Fibroblast of lung (primary cell): ENCODE measurements at regions not wholly inside any gene's neighbourhood (a gene's known extent, or its start where the extent isn't known, plus 50 kb on each side); places are given as distances from the start of the nearest gene placed in this dataset.

ENCODE experiments used
- DNase-seq, 2 donors: peaks; one replicate each; pipeline versions ENCODE4 v3.0.0 to v3.0.0-alpha.2; 2010; ENCODE audit warnings: low read depth in 2 of 2
- H2AFZ ChIP-seq: 2 replicates; pipeline ENCODE4 v1.5.1; 2012; ENCODE audit warnings: low read length, control low read depth, inconsistent platforms
- H3K27ac ChIP-seq: 2 replicates; pipeline ENCODE4 v1.5.1; 2011; ENCODE audit warnings: low read length, control low read depth; ENCODE audit not compliant: insufficient read depth
- H3K27me3 ChIP-seq: 2 replicates; pipeline ENCODE4 v1.5.1; 2011; ENCODE audit warnings: mild to moderate bottlenecking, low read length; ENCODE audit not compliant: control insufficient read depth, insufficient read depth
- H3K36me3 ChIP-seq: 2 replicates; pipeline ENCODE4 v1.5.1; 2011; ENCODE audit warnings: low read length; ENCODE audit not compliant: control insufficient read depth, insufficient read depth
- H3K4me1 ChIP-seq: 2 replicates; pipeline ENCODE4 v1.5.1; 2011; ENCODE audit warnings: low read length; ENCODE audit not compliant: control insufficient read depth, insufficient read depth; ENCODE audit errors: extremely low read depth
- H3K4me2 ChIP-seq: 2 replicates; pipeline ENCODE4 v1.5.1; 2011; ENCODE audit warnings: low read length, control low read depth; ENCODE audit not compliant: insufficient read depth; ENCODE audit errors: extremely low read depth
- H3K4me3 ChIP-seq, 4 experiments: fragments of 200-600 bp in 1 of 4; sonication (generic) in 1 of 4; replicated peaks in 1 of 4; 2 replicates each; pipeline ENCODE4 v1.5.1; 2011 to 2016; ENCODE audit warnings: low read length in 4 of 4, low read depth in 3 of 4, mild to moderate bottlenecking in 3 of 4, control low read depth in 2 of 4, inconsistent platforms in 1 of 4, mixed read lengths in 1 of 4; ENCODE audit not compliant: insufficient read depth in 1 of 4; ENCODE audit errors: control extremely low read depth in 1 of 4
- H3K79me2 ChIP-seq: 2 replicates; pipeline ENCODE4 v1.5.1; 2012; ENCODE audit warnings: mild to moderate bottlenecking, low read length, inconsistent platforms; ENCODE audit not compliant: control insufficient read depth, insufficient read depth
- H3K9ac ChIP-seq: 2 replicates; pipeline ENCODE4 v1.5.1; 2011; ENCODE audit warnings: mild to moderate bottlenecking, low read length, control low read depth; ENCODE audit not compliant: insufficient read depth
- H3K9me3 ChIP-seq: 2 replicates; pipeline ENCODE4 v1.5.1; 2012; ENCODE audit warnings: low read depth, low read length; ENCODE audit not compliant: control insufficient read depth, insufficient read depth
- H4K20me1 ChIP-seq: 2 replicates; pipeline ENCODE4 v1.5.1; 2011; ENCODE audit warnings: low read length; ENCODE audit not compliant: control insufficient read depth, insufficient read depth; ENCODE audit errors: extremely low read depth
- EZH2 ChIP-seq: IDR thresholded peaks from 2 replicates; pipeline ENCODE4 v1.5.1; 2012; ENCODE audit warnings: low read length, control low read depth, mild to moderate bottlenecking; ENCODE audit errors: missing control alignments
- TF ChIP-seq, protein P1 (sequence below), 2 donors: IDR thresholded peaks in 1 of 2; conservative IDR thresholded peaks in 1 of 2; 1 replicate in 1 of 2; 2 replicates in 1 of 2; pipeline ENCODE4 v1.5.1; 2011 to 2012; ENCODE audit warnings: low read length in 2 of 2, control low read depth in 1 of 2, inconsistent platforms in 1 of 2, low read depth in 1 of 2, mild to moderate bottlenecking in 1 of 2

- Histone ChIP-seq H3K27ac (no peak overlapping the region), H3K9ac (no peak overlapping the region), H3K4me1 (no peaks in the 10 kb centered on the region), H3K9me3 (no peaks in the 10 kb centered on the region), H4K20me1 (no peaks in the 10 kb centered on the region), H3K4me2 (no peak overlapping the region), H2AFZ (no peak overlapping the region), H3K79me2 (no peaks in the 10 kb centered on the region), H3K36me3 (no peaks in the 10 kb centered on the region), H3K4me3 (no peak overlapping the region), H3K27me3 (no peaks in the 10 kb centered on the region)
- no peak for TF ChIP-seq EZH2
- TF ChIP-seq, protein P1, sequence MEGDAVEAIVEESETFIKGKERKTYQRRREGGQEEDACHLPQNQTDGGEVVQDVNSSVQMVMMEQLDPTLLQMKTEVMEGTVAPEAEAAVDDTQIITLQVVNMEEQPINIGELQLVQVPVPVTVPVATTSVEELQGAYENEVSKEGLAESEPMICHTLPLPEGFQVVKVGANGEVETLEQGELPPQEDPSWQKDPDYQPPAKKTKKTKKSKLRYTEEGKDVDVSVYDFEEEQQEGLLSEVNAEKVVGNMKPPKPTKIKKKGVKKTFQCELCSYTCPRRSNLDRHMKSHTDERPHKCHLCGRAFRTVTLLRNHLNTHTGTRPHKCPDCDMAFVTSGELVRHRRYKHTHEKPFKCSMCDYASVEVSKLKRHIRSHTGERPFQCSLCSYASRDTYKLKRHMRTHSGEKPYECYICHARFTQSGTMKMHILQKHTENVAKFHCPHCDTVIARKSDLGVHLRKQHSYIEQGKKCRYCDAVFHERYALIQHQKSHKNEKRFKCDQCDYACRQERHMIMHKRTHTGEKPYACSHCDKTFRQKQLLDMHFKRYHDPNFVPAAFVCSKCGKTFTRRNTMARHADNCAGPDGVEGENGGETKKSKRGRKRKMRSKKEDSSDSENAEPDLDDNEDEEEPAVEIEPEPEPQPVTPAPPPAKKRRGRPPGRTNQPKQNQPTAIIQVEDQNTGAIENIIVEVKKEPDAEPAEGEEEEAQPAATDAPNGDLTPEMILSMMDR (conservative IDR thresholded peaks at IDR 0.05 in 1 of 2, IDR thresholded peaks at IDR 0.05 in 1 of 2; ENCODE audit: low read depth in 1 of 2, low read length in 2 of 2) = no peak
- DNase-seq = no peak
Measured at GRCh38 chr21:35484032-35484431, 434.9 kb upstream of the RUNX1 start.

GRCh38 chr21:35482933-35483662, 434.0 kb upstream of the RUNX1 start:
- Histone ChIP-seq H3K79me2 (no peaks in the 10 kb centered on the region), H3K4me1 (no peaks in the 10 kb centered on the region), H2AFZ (no peak overlapping the region), H3K4me2 (no peak overlapping the region), H3K27ac (no peak overlapping the region), H4K20me1 (no peaks in the 10 kb centered on the region), H3K27me3 (no peaks in the 10 kb centered on the region), H3K36me3 (no peaks in the 10 kb centered on the region), H3K9me3 (no peaks in the 10 kb centered on the region), H3K4me3 (no peak overlapping the region), H3K9ac (no peak overlapping the region)
- no peak for TF ChIP-seq EZH2
- TF ChIP-seq, protein P1 (conservative IDR thresholded peaks at IDR 0.05 in 1 of 2, IDR thresholded peaks at IDR 0.05 in 1 of 2; ENCODE audit: low read depth in 1 of 2, low read length in 2 of 2) = no peak
- peak in 1 of 2 donors; percentile 29 for DNase-seq

DNA sequence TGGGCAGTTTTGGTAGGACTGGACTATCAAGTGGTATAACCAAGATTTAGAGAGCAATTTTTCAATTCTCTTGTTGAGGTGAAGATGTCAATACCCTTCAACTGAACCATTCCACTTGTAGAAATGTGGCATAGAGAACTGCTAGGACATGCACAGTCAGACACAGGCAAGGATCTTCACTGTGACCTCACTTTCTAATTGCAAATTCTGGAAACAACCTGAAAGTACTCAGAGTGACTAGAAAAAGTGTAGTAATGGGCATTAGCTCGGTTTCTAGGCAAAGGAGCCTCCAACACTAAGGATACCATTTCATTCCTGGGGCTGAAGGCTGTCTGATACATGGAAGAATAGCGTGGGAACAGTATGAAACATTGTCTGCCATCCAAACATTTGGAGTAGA, 433.0 kb upstream of the RUNX1 start:
- Histone ChIP-seq H4K20me1 (no peaks in the 10 kb centered on the region), H3K9ac (no peak overlapping the region), H3K4me2 (no peak overlapping the region), H2AFZ (no peak overlapping the region), H3K9me3 (no peaks in the 10 kb centered on the region), H3K27me3 (no peaks in the 10 kb centered on the region), H3K4me3 (no peak overlapping the region), H3K79me2 (no peaks in the 10 kb centered on the region), H3K4me1 (peaks cover 5% of the 10 kb centered on the region), H3K27ac (no peak overlapping the region), H3K36me3 (no peaks in the 10 kb centered on the region)
- TF ChIP-seq, protein P1 (conservative IDR thresholded peaks at IDR 0.05 in 1 of 2, IDR thresholded peaks at IDR 0.05 in 1 of 2; ENCODE audit: low read depth in 1 of 2, low read length in 2 of 2) = no peak
- no peak for TF ChIP-seq EZH2
- DNase-seq = no peak
